Activated CD4-positive, CD25-positive, alpha-beta regulatory T cell treated with anti-CD3 and anti-CD28 coated beads, Interleukin-2, amount 50 U/mL, for 24 hours (primary cell): ENCODE measurements at regions not wholly inside any gene's neighbourhood (a gene's known extent, or its start where the extent isn't known, plus 50 kb on each side); places are given as distances from the start of the nearest gene placed in this dataset.
"Not testable (repeated sequence)": the region's sequence is repeated elsewhere in the genome, so short reads cannot be mapped to it uniquely, and the experiment has no call there.

Experiments
- ATAC-seq, 2 donors: fragments of 150-1000 bp; cut with Tn5 transposase; one replicate each; pipeline ENCODE4 v1.10.0; 2021; ENCODE audit warnings: mild to moderate bottlenecking in 1 of 2, moderate library complexity in 1 of 2

DNA sequence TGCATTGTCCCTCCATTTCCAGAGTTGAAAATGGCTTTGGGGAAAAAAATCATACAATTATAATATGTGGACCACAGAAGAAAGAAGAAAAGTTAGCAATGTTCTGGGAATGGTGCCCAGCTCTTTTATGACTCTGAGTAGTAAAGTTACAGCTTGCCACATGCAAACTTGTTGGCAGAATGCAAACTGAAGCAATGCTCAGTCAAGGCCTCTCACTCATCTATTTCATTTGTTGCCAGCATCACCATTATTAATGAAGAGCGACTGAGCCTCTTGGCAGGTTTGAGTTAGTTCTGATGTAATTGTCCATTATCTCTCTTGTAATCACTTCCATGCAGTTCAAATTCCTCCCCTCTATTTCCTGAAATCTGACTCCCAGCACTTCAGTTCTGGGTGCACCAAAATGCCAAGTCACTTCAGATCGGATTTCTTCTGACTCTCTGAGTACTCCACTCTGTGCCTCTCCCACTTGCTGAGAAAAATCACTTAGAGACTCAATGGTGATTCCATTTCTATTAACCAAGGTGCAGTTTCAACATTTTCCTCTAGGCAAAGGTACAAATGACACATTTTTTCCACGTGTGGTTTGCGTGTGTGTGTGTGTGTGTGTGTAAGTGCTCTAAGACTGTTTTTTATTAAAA lies 154.4 kb upstream of the STMND1 start:
- ATAC-seq: no peak

GRCh38 chr6:16944596-16944995 lies 157.3 kb upstream of the STMND1 start:
- ATAC-seq: no peak

DNA sequence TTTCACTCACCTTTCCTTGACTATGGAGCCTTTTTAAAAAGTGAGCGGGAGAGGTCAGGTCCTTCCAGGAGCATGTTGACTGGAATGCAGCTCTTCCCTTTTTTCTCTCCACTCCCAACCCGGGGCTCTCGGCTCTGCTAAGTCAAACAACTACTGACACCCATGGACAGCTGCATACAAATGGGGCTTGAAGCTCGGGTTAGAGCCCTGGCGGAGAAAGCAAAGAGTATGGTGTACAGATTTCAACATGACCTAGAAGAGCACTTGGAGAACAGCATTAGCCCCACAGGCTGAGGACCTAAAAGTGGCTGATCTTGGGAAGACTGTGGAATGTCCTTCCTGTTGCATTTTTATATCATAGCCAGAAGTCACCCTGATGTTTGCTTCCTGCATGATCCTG lies 162.0 kb upstream of the STMND1 start:
- no peak for ATAC-seq

DNA sequence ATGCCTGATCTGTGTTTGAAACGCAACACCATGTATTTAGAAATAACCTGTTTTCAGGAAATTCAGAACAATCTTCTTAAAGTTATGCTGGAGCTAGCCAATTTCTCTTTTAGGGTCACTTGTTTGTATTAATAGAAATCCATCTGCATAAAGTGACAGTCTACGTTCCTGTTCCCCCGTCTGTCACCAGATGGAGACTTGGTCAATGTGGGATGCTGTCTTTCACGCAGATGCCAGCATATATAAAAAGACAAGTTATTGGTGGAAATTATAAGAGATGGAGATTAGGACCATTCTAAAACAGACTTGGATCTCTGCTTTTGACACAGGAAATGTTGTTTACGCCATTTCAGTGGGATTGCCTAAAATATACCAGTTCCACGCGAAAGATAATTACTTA lies 162.5 kb upstream of the STMND1 start:
- no peak for ATAC-seq

DNA sequence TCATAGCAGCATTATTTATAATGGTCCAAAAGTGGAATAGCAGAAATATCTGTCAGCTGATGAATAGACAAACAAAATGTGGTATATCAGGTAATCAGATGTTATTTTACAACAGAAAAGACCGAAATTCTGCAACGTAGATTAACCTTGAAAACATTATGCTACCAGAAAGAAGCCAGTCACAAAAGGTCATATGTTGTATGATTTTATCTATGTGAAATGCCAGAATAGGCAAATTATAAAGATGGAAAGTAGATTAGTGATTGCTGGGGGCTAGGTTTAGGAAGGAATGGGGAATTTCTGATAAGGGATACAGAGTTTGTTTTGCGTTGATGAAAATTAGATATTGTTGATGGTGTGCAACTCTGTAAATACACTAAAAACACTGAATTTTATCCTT lies 165.0 kb upstream of the STMND1 start:
- no peak for ATAC-seq

GRCh38 chr6:16933961-16934360 lies 167.9 kb upstream of the STMND1 start:
- ATAC-seq: no peak

DNA sequence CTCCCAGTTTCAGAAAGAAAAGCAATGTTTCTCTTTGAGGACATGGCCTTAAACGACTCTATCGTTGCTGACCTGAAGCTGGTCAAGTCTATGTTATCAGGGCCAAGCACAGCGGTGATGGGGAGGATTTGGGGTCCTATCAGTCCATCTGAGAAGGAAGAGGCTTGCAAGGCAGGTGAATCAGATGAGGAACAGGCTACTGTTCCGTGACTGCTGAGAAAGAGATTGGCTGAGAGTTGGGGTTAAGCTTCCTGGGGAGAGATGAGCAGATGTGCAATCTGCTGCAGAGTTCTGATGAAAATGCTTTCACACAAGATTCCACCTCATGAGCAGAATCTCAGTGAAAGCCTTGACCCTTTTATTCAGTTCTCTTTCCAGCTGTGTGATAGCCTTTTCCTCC lies 168.3 kb upstream of the STMND1 start:
- ATAC-seq: no peak

DNA sequence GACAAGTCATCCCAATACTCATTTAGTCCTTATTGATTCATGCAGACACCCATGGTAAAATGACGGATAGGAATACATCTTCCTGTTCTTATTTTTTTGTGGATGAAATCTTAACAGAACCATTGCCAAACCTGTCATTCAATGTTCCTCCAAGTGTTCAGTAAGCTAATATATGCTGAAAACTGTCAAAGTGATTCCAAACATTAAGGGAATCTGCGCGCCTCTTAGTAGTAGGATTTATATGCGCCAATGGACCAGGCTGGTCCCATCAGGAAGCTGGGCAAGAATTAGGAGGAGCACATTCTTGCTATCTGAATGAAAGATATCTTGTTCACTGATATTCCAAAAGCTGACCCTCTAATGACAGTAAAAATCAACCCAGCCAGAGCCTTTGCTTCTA lies 168.9 kb upstream of the STMND1 start:
- no peak for ATAC-seq

DNA sequence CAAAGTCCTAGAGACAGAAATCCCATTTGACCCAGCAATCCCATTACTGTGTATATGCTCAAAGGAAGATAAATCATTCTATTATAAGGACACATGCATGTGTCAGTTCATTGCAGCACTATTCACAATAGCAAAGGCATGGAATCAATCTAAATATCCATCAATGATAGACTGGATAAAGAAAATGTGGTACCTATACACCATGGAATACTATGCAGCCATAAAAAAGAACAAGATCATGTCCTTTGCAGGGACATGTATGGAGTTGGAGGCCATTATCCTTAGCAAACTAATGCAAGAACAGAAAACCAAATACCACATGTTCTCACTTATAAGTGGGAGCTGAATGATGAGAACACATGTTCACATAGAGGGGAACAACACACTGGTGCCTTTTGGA lies 169.8 kb upstream of the ATXN1 start:
- ATAC-seq: not testable (repeated sequence)

GRCh38 chr6:16930432-16930831 lies 169.2 kb upstream of the ATXN1 start:
- ATAC-seq: no peak

DNA sequence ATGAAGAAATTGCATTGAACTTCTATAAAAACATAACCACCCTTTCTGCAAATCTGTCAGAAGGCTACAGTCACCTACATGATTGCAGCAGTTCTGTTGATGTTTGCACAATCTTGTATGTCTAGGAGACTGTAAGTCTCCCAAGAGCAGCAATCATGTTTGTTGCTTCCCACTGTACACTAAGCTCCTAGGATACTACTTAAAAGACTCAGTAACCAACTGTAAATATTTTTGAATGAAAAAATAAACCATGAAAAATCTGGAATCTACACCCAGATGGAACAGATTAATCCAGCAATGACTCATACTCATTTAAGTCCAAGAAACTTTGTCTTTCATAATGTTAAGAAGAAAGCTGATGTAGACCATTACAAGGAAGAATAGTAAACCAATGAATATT lies 168.5 kb upstream of the ATXN1 start:
- ATAC-seq: no peak

- no peak for ATAC-seq
Observed at GRCh38 chr6:16928387-16928786, 167.1 kb upstream of the ATXN1 start.

DNA sequence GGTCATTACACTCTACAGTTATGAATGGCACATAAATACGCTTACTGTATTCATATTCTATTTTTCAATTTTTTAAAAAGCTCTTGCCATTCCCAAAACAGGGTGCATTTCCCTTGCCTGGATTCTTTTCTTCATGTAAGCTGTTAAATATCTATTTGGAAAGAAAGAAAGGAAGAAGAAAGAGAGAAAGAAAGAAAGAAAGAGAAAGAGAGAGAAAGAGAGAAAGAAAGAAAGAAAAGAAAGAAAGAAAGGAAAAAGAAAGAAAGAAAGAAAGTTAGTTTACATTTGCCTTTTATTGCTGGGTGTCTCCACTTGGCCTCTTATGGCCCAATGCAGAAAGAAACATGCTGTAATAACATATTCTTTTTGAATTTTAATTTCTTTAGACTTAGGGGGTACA lies 165.9 kb upstream of the ATXN1 start:
- no peak for ATAC-seq

DNA sequence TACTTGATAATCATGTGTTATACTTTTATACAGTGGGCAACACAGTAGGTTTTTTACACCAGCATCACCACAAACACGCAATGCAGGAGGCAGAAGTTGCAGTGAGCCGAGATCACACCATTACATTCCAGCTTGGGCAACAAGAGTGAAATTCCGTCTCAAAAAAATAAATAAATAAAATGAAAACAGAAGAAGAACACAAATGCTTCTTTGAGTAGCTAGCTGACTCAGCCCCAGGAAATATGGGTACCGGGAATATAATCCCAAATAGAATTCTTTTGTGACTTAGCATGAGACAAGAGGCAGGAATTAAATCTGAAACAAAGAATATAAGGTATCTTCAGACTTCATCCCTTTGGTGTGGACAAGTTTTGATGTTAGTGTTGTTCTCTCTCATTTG lies 164.2 kb upstream of the ATXN1 start:
- no peak for ATAC-seq

DNA sequence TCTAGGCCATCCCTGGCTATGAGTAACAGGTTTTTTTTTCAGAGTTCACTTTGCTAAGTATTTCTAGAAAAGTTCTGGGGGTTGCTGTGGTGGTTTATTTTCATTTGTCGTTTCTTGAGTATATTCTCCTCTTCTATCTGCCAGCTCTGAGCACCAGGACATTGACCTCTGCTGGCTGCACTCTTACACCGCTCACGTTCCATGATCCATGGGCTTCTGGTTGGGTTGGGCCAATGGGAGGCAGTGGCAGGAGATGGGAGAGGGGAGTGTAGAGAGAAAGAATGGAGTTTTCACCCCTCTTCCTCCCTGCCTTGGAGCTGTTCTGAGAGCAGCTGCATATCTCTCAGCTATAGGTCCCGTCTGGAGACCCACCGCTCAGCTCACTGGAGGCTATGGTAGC lies 161.0 kb upstream of the ATXN1 start:
- ATAC-seq: no peak

GRCh38 chr6:16921399-16922110 lies 160.3 kb upstream of the ATXN1 start:
- ATAC-seq: no peak

- no peak for ATAC-seq
Observed at GRCh38 chr6:16918586-16918985, 157.3 kb upstream of the ATXN1 start.

DNA sequence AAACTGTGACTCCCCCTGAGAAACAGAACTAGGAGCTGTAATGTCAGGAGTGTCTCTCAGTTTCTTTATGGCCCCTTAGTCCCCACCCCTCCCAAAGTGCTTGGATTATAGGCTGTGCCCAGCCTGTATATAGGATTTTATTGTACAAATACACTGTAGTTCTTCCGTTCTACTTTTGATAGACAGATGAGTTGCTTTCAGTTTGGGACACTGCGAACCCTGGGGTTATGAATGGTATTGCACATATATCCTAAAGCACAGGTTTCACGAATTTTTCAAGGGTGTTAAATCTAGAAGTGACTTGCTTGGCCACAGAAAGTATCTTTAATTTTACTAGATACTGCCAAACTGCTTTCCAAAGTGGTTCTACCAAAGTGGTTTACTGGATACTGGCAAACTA lies 152.9 kb upstream of the ATXN1 start:
- ATAC-seq: no peak

DNA sequence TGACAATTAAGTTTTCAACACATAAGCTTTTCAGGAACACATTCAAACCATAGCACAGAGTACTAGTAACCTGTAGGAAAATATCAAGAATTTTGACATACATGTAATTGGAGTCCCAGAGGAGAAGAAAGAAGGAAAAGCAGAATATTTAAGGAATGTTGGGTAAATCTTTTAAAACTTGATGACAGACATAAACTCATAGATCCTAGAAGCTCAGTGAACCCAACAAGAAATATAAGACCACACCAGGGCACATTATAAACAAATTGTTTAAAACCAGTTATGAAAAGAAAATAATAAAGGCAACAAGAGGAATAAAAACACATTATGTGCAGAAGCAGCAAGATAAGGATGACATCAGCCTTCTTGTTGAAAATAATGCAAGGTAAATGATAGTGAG lies 151.5 kb upstream of the ATXN1 start:
- ATAC-seq: no peak

DNA sequence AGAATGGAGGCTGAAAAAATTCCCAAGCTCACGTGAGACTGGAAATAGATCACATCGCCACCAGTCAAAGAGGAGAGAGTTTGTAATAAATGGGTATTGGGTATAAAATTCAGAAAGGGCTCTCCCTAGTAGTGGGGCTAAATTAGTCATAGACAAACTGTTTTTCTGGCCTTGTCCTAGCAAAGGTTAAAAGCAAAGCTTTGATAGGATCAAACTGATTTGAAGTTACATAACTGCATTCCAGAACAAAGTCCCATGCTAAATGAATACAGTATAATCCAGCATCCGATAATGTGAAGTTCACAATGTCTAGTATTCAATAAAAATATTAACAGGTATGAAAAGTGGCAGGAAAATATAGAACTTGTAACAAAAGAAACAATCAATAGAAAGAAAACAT lies 149.8 kb upstream of the ATXN1 start:
- no peak for ATAC-seq

DNA sequence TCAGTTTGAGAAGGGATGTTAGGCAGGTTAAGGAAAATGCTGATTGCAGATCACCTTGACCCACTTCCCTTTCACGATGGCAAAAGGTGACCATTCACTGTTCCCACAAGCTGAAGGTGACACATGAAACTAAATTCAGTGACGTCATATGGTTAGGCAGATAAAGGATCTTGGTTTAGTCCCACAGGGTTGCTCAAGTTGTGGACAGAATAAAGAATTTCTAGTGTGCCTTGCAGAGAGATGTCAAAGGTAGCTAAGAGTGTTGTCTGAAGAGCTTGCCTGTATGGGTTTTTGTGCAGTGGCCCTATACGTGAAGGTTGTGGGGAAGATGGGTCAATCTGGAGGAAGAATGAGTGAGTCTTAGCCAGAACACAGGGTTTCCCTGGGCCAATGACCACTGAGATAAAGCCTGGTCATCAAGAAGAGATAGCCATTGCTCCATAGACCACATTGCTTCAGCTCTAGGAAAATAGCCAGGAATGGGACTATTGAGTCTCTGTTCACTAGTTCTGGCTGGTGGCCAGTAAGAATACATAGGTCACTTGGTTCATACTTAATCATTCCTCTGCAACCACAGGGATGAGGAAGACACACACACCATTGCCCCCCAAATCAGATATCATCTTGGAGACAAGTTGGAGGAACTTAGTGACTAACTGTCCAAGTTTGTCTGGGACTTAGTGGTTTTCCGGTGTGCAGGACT lies 148.5 kb upstream of the ATXN1 start:
- no peak for ATAC-seq

DNA sequence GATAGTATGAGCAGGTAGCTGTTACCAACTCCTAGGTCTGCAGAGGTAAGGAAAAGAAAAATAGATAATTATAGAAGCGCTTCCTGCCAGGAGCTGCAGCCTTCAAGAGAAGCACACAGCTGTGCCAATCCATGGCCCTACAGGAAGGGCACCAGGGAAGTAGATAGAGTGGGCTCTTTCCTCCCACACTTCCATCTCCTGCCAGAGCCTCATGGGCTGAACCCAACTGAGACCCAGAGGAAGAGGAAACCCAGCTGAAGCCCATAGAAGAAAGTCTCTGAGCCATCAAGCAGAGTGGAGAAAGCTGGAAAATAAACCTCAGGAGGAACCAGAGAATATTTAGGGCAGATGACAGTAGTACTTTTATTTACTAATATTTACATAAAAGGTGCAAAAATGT lies 146.7 kb upstream of the ATXN1 start:
- ATAC-seq: no peak

DNA sequence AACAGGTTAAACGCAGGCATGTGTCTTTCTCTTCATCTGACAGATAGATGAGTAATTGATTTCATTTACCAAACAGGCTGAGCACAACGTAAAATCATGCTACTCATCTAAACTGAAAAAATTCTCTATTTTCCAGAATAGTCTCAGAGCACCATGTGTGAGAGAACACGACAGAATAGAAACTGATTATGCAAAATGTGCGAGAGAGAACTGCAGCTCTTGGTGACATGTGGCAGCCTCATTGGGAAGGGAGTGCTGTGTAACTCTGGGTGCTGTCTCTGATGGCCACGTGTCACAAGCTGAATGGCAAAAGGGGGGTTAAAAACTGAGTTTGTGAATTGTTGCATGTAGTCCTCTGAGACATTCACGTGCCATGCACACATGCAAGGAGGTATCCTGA lies 143.7 kb upstream of the ATXN1 start:
- no peak for ATAC-seq

DNA sequence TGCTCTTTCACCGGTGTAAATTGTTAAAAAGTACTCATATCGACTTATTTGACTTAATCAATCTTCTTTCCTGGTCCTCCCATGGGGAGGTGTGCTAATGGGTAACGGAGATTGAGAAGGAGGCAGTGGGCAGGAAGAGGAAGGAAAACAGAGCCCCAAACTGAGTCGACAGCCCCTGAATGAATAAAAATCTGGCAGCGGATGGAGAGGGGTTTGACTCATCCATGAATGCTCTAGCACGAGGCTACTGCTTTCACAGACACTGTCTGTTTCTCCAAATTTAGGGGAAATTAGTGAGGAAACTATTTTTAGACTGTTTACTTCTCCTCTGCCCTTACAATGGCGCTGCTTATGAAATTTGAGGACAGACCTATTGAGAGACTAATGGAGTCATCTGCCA lies 142.2 kb upstream of the ATXN1 start:
- no peak for ATAC-seq
